IMR-90 (cell line): ENCODE measurements at regions not wholly inside any gene's neighbourhood (a gene's known extent, or its start where the extent isn't known, plus 50 kb on each side); places are given as distances from the start of the nearest gene placed in this dataset.

ENCODE experiments used
- ATAC-seq: fragments of 200-7000 bp; cut with Tn5 transposase; 2 replicates; pipeline ENCODE4 v1.9.1; 2020; ENCODE audit warnings: low read depth, mild to moderate bottlenecking, moderate library complexity
- BruUV-seq: library from RNA; stranded (reverse); fragments of 400-500 nt; replicated peaks from 2 replicates; lab custom pipeline; 2021; lab: Mats Ljungman, UMichigan
- CTCF ChIA-PET: fragments of 300-600 bp; formaldehyde crosslinking; extraction: SDS; loops from one replicate; lab custom pipeline; 2021; ENCODE audit warnings: antibody characterized with exemption; lab: Yijun Ruan, JAX
- POLR2A ChIA-PET: fragments of 300-600 bp; sonication (Branson Sonifier 250); formaldehyde crosslinking; loops from one replicate; lab custom pipeline; 2022; ENCODE audit warnings: antibody characterized with exemption; ENCODE audit not compliant: unreplicated experiment; lab: Charles Lee
- DNase-seq: peaks from one replicate; pipeline ENCODE4 v3.0.0; 2013
- H2AFZ ChIP-seq: replicated peaks from 2 replicates; pipeline ENCODE3; 2013; ENCODE audit warnings: low read length, mild to moderate bottlenecking; ENCODE audit not compliant: poor library complexity
- H2AK5ac ChIP-seq: 2 replicates; pipeline ENCODE4 v1.6.1; 2013; ENCODE audit warnings: low read depth, low read length, inconsistent platforms
- H2AK9ac ChIP-seq: replicated peaks from 2 replicates; pipeline ENCODE3; 2013; ENCODE audit warnings: mild to moderate bottlenecking, low read depth, low read length, moderate library complexity; ENCODE audit not compliant: poor library complexity
- H2BK120ac ChIP-seq: 2 replicates; pipeline ENCODE4 v1.6.1; 2013; ENCODE audit warnings: low read depth, low read length, inconsistent platforms
- H2BK15ac ChIP-seq: 3 replicates; pipeline ENCODE4 v1.6.1; 2013; ENCODE audit warnings: low read depth, low read length, inconsistent platforms
- H2BK20ac ChIP-seq: 2 replicates; pipeline ENCODE4 v1.6.1; 2013; ENCODE audit warnings: low read depth, mild to moderate bottlenecking, inconsistent platforms, low read length, moderate library complexity
- H2BK5ac ChIP-seq: 2 replicates; pipeline ENCODE4 v1.6.1; 2013; ENCODE audit warnings: mild to moderate bottlenecking, low read depth, low read length, inconsistent platforms; ENCODE audit not compliant: poor library complexity, severe bottlenecking
- H3K14ac ChIP-seq: replicated peaks from 2 replicates; pipeline ENCODE4 v1.6.1; 2013; ENCODE audit warnings: low read depth, low read length, inconsistent platforms
- H3K18ac ChIP-seq: 2 replicates; pipeline ENCODE4 v1.6.1; 2013; ENCODE audit warnings: low read depth, low read length, control low read depth
- H3K23ac ChIP-seq: 2 replicates; pipeline ENCODE4 v1.6.1; 2013; ENCODE audit warnings: low read depth, low read length, inconsistent platforms
- H3K27ac ChIP-seq: 2 replicates; pipeline ENCODE4 v1.5.1; 2013; ENCODE audit warnings: mild to moderate bottlenecking, control low read depth, low read length; ENCODE audit not compliant: insufficient read depth
- H3K27me3 ChIP-seq: 2 replicates; pipeline ENCODE4 v1.6.1; 2013; ENCODE audit warnings: low read length; ENCODE audit not compliant: control insufficient read depth, insufficient read depth
- H3K36me3 ChIP-seq: 2 replicates; pipeline ENCODE4 v1.6.1; 2013; ENCODE audit warnings: low read length, mixed read lengths; ENCODE audit not compliant: control insufficient read depth, insufficient read depth
- H3K4ac ChIP-seq: 2 replicates; pipeline ENCODE4 v1.6.1; 2013; ENCODE audit warnings: low read depth, low read length, inconsistent platforms
- H3K4me1 ChIP-seq: 2 replicates; pipeline ENCODE4 v1.6.1; 2013; ENCODE audit warnings: low read length, mixed read lengths; ENCODE audit not compliant: control insufficient read depth, insufficient read depth
- H3K4me2 ChIP-seq: 2 replicates; pipeline ENCODE4 v1.6.1; 2013; ENCODE audit warnings: low read depth, mild to moderate bottlenecking, control low read depth, low read length, moderate library complexity
- H3K4me3 ChIP-seq: 2 replicates; pipeline ENCODE4 v1.5.1; 2013; ENCODE audit warnings: low read depth, mild to moderate bottlenecking, control low read depth, low read length, moderate library complexity; ENCODE audit not compliant: insufficient read depth
- H3K56ac ChIP-seq: 2 replicates; pipeline ENCODE4 v1.6.1; 2013; ENCODE audit warnings: low read length, inconsistent platforms; ENCODE audit not compliant: insufficient read depth; ENCODE audit errors: extremely low read depth
- H3K79me1 ChIP-seq, 2 experiments: 2 replicates each; pipeline ENCODE4 v1.6.1; 2013; ENCODE audit warnings: low read length in 2 of 2, inconsistent platforms in 1 of 2, low read depth in 1 of 2
- H3K9ac ChIP-seq: 2 replicates; pipeline ENCODE4 v1.6.1; 2013; ENCODE audit warnings: low read depth, low read length, control low read depth
- H3K9me1 ChIP-seq: 2 replicates; pipeline ENCODE4 v1.6.1; 2013; ENCODE audit warnings: low read length, inconsistent platforms; ENCODE audit not compliant: insufficient read depth
- H3K9me3 ChIP-seq: 2 replicates; pipeline ENCODE4 v1.6.1; 2013; ENCODE audit warnings: low read length; ENCODE audit not compliant: control insufficient read depth, insufficient read depth
- H4K20me1 ChIP-seq: 2 replicates; pipeline ENCODE4 v1.6.1; 2013; ENCODE audit warnings: low read length, inconsistent platforms; ENCODE audit not compliant: insufficient read depth
- H4K5ac ChIP-seq: 2 replicates; pipeline ENCODE4 v1.6.1; 2013; ENCODE audit warnings: mild to moderate bottlenecking, low read depth, low read length, control low read depth
- H4K8ac ChIP-seq, 2 experiments: 2 replicates each; pipeline ENCODE4 v1.6.1; 2013; ENCODE audit warnings: low read depth in 2 of 2, low read length in 2 of 2, control low read depth in 1 of 2, inconsistent platforms in 1 of 2
- H4K91ac ChIP-seq: 2 replicates; pipeline ENCODE4 v1.6.1; 2013; ENCODE audit warnings: low read depth, low read length, inconsistent platforms; ENCODE audit not compliant: insufficient read depth
- WGBS, 2 experiments: methylation state at CpG; one replicate each; pipeline versions ENCODE4 v1.1.5 to v1.1.7; 2013; ENCODE audit warnings: missing lambda C conversion rate in 2 of 2; ENCODE audit not compliant: insufficient read length in 1 of 2; ENCODE audit errors: extremely low coverage in 2 of 2; 5-methylcytosine and 5-hydroxymethylcytosine counted together
- dilution Hi-C: fragments of 300-500 bp; cut with HindIII; formaldehyde crosslinking; loops from one replicate; pipeline ENCODE4 v1.14.3; 2018; ENCODE audit warnings: low sequenced_read_pairs; ENCODE audit not compliant: unreplicated experiment
- in situ Hi-C: fragments of 300-500 bp; cut with MboI; formaldehyde crosslinking; loops from 3 replicates; pipeline ENCODE4 v1.14.3; 2019; ENCODE audit warnings: low sequenced_read_pairs, inconsistent platforms, mixed read lengths
- intact Hi-C: fragments of 100-400 bp; cut with micrococcal nuclease; formaldehyde crosslinking; loops from 2 replicates; pipeline ENCODE4 v1.10.0; 2022
- TF ChIP-seq, protein P1 (sequence below): conservative IDR thresholded peaks from 2 replicates; pipeline ENCODE4 v1.5.1; 2012; ENCODE audit warnings: mild to moderate bottlenecking, low read depth, low read length, improper control_type of control experiment

DNA sequence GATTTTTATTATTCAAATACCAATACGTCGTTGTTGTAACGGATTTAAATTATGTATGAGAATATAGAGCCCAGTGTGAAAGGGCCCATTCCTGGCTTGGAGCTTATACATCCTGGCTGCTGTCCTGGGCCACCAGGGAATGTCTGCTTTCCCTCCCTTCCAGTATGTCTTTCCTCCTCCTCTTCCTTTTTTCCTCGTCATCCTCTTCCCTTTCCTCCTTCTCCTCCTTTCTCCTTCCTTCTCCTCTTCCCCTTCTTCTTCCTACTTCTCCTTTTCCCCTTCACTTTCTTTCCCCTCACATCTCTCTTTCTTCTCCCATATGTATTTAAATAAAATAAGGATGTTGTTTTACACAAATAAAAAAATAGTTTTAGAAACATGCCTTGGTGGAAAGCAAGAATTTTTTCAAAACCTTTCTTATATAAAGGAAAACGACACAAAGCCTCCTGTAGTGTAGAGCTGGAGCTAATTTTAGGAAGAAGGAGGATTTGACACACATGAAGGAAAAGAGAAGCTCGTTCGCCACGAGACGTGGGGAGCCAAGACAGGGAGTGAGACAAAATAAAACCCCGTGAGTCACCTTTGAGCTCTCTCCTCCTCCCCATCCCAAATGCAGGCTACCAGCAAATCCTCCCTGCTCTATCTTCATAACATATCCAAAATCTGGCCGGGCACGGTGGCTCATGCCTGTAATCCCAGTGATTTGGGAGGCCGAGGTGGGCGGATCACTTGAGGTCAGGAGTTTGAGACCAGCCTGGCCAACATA, 301.1 kb upstream of the LYZL1 start:
- BruUV-seq, result no TSS peak
- Histone ChIP-seq H3K23ac (no peak overlapping the region), H3K9me1 (peaks cover 12% of the 10 kb centered on the region), H2BK15ac (no peak overlapping the region), H2BK5ac (no peak overlapping the region), H3K4me1 (peaks cover 8% of the 10 kb centered on the region), H3K56ac (no peak overlapping the region), H3K9me3 (no peaks in the 10 kb centered on the region), H3K4ac (no peak overlapping the region), H2AK9ac (no peak overlapping the region), H3K79me1 (no peaks in the 10 kb centered on the region), H3K27ac (no peak overlapping the region), H2BK20ac (no peak overlapping the region), H3K4me3 (no peak overlapping the region), H3K9ac (no peak overlapping the region), H3K18ac (no peak overlapping the region), H4K8ac (no peak overlapping the region), H3K14ac (no peak overlapping the region), H3K36me3 (no peaks in the 10 kb centered on the region), H4K5ac (no peak overlapping the region), H2BK120ac (no peak overlapping the region), H3K4me2 (no peak overlapping the region), H4K20me1 (no peaks in the 10 kb centered on the region), H2AFZ (no peak overlapping the region), H4K91ac (no peak overlapping the region), H3K27me3 (no peaks in the 10 kb centered on the region), H2AK5ac (no peak overlapping the region)
- ATAC-seq (no peak), DNase-seq (no peak)
- in situ Hi-C loops (loop anchor here (10.0 kb wide), 1 partner anchor 313 kb away; the partner anchor contains the start of gene BAMBI), dilution Hi-C loops (no loop called here), intact Hi-C loops (no loop called here)
- POLR2A ChIA-PET, result no interaction called here
- WGBS, 2 experiments, result no CpG with 5 or more reads among the region's 14 CpGs
- CTCF ChIA-PET, result interaction anchor here (0.6 kb wide), 1 partner anchor 112 kb away, joined by 5 read pairs; no protein-coding TSS in a partner anchor
- TF ChIP-seq, protein P1, sequence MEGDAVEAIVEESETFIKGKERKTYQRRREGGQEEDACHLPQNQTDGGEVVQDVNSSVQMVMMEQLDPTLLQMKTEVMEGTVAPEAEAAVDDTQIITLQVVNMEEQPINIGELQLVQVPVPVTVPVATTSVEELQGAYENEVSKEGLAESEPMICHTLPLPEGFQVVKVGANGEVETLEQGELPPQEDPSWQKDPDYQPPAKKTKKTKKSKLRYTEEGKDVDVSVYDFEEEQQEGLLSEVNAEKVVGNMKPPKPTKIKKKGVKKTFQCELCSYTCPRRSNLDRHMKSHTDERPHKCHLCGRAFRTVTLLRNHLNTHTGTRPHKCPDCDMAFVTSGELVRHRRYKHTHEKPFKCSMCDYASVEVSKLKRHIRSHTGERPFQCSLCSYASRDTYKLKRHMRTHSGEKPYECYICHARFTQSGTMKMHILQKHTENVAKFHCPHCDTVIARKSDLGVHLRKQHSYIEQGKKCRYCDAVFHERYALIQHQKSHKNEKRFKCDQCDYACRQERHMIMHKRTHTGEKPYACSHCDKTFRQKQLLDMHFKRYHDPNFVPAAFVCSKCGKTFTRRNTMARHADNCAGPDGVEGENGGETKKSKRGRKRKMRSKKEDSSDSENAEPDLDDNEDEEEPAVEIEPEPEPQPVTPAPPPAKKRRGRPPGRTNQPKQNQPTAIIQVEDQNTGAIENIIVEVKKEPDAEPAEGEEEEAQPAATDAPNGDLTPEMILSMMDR, result no peak
